ENCODE measurements at regions not wholly inside any gene's neighbourhood (a gene's known extent, or its start where the extent isn't known, plus 50 kb on each side); places are given as distances from the start of the nearest gene placed in this dataset.
A peak's percentile ranks its signal among the peaks of the same experiment; 100 is the strongest.

- DNase-seq = no peak
- Histone ChIP-seq H3K9ac (ENCODE audit: extremely low read depth, low read length, poor library complexity, severe bottlenecking) (no peak overlapping the region), H3K4me3 (ENCODE audit: low read length) (no peak overlapping the region), H3K4me1 (ENCODE audit: control insufficient read depth, insufficient read depth, low read length) (no peaks in the 10 kb centered on the region), H3K9me3 (ENCODE audit: control insufficient read depth, low read length) (no peaks in the 10 kb centered on the region), H3K27me3 (ENCODE audit: control insufficient read depth, insufficient read depth, low read length, poor library complexity, severe bottlenecking) (no peaks in the 10 kb centered on the region), H3K27ac (ENCODE audit: low read depth, low read length) (no peak overlapping the region), H3K36me3 (ENCODE audit: control insufficient read depth, insufficient read depth, low read length) (no peaks in the 10 kb centered on the region)
- no peak for TF ChIP-seq CTCF (conservative IDR thresholded peaks at IDR 0.05)
- no peaks in the 10 kb centered on the region for H3K4me1 Mint-ChIP-seq
- H3K36me3 Mint-ChIP-seq (ENCODE audit: low read depth) = no peaks in the 10 kb centered on the region
- no peak overlapping the region for H3K27ac Mint-ChIP-seq
- no peaks in the 10 kb centered on the region for H3K27me3 Mint-ChIP-seq (ENCODE audit: insufficient read depth)
- 87% methylated on average over 2 of the region's 2 CpGs; no CpG with 5 or more reads in 1 of the 2 experiments for WGBS, 2 experiments (ENCODE audit: insufficient coverage in 1 of 2, insufficient read length in 1 of 2)
- H3K9me3 Mint-ChIP-seq = no peaks in the 10 kb centered on the region
- H3K4me3 Mint-ChIP-seq = no peak overlapping the region
Measured at GRCh38 chrX:117138070-117138469, 675.3 kb upstream of the CT83 start.

GRCh38 chrX:117134983-117135382 is 672.2 kb upstream of the CT83 start:
- no peaks in the 10 kb centered on the region for H3K27me3 Mint-ChIP-seq (ENCODE audit: insufficient read depth)
- H3K27me3 ChIP-seq (ENCODE audit: control insufficient read depth, insufficient read depth, low read length, poor library complexity, severe bottlenecking) = no peaks in the 10 kb centered on the region
- no peak for DNase-seq
- H3K27ac Mint-ChIP-seq = no peak overlapping the region
- H3K4me1 ChIP-seq (ENCODE audit: control insufficient read depth, insufficient read depth, low read length) = no peaks in the 10 kb centered on the region
- no peaks in the 10 kb centered on the region for H3K9me3 ChIP-seq (ENCODE audit: control insufficient read depth, low read length)
- H3K27ac ChIP-seq (ENCODE audit: low read depth, low read length) = no peak overlapping the region
- H3K36me3 ChIP-seq (ENCODE audit: control insufficient read depth, insufficient read depth, low read length) = no peaks in the 10 kb centered on the region
- no peaks in the 10 kb centered on the region for H3K4me1 Mint-ChIP-seq
- no peak for TF ChIP-seq CTCF (conservative IDR thresholded peaks at IDR 0.05)
- no peaks in the 10 kb centered on the region for H3K9me3 Mint-ChIP-seq
- no peak overlapping the region for H3K9ac ChIP-seq (ENCODE audit: extremely low read depth, low read length, poor library complexity, severe bottlenecking)
- 72% methylated on average over 1 of the region's 2 CpGs; no CpG with 5 or more reads in 1 of the 2 experiments for WGBS, 2 experiments (ENCODE audit: insufficient coverage in 1 of 2, insufficient read length in 1 of 2)
- no peak overlapping the region for H3K4me3 ChIP-seq (ENCODE audit: low read length)
- H3K4me3 Mint-ChIP-seq = no peak overlapping the region
- no peaks in the 10 kb centered on the region for H3K36me3 Mint-ChIP-seq (ENCODE audit: low read depth)

DNA sequence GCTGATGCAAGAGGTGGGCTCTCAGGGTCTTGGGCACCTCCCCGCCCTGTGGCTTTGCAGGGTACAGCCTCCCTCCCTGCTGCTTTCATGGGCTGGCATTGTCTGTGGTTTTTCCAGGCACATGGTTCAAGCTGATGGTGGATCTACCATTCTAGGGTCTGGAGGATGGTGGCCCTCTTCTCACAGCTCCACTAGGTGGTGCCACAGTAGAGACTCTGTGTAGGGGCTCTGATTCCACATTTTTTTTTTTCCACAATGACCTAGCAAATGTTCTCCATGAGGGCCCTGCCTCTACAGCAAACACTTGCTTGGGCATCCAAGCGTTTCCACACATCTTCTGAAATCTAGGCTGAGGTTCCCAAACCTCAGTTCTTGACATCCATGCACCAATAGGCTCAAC is 657.9 kb upstream of the CT83 start:
- no peak overlapping the region for H3K4me3 ChIP-seq (ENCODE audit: low read length)
- no peak overlapping the region for H3K27ac ChIP-seq (ENCODE audit: low read depth, low read length)
- H3K36me3 ChIP-seq (ENCODE audit: control insufficient read depth, insufficient read depth, low read length) = no peaks in the 10 kb centered on the region
- peaks cover 1% of the 10 kb centered on the region for H3K9me3 ChIP-seq (ENCODE audit: control insufficient read depth, low read length)
- peak; percentile 65 for TF ChIP-seq CTCF (conservative IDR thresholded peaks at IDR 0.05)
- no peaks in the 10 kb centered on the region for H3K4me1 ChIP-seq (ENCODE audit: control insufficient read depth, insufficient read depth, low read length)
- Mint-ChIP-seq H3K4me1 (no peaks in the 10 kb centered on the region), H3K4me3 (no peak overlapping the region), H3K27me3 (ENCODE audit: insufficient read depth) (no peaks in the 10 kb centered on the region), H3K27ac (no peak overlapping the region), H3K36me3 (ENCODE audit: low read depth) (peaks cover 8% of the 10 kb centered on the region), H3K9me3 (peaks cover 44% of the 10 kb centered on the region)
- DNase-seq = peak; percentile 45
- no peak overlapping the region for H3K9ac ChIP-seq (ENCODE audit: extremely low read depth, low read length, poor library complexity, severe bottlenecking)
- no peaks in the 10 kb centered on the region for H3K27me3 ChIP-seq (ENCODE audit: control insufficient read depth, insufficient read depth, low read length, poor library complexity, severe bottlenecking)
- 87% methylated on average over 2 of the region's 2 CpGs; no CpG with 5 or more reads in 1 of the 2 experiments for whole genome bisulfite sequencing, 2 experiments (ENCODE audit: insufficient coverage in 1 of 2, insufficient read length in 1 of 2)
